ENCODE measurements at regions not wholly inside any gene's neighbourhood (a gene's known extent, or its start where the extent isn't known, plus 50 kb on each side); places are given as distances from the start of the nearest gene placed in this dataset.

GRCh38 chr20:6184086-6184485, 61.3 kb upstream of the FERMT1 start:
- no peak for TF ChIP-seq CTCF (IDR thresholded peaks at IDR 0.05; ENCODE audit: insufficient read depth, low read depth, low read length)
- TF ChIP-seq EZH2 (IDR thresholded peaks at IDR 0.05; ENCODE audit: insufficient read depth, low read length) = no peak

All from astrocyte (in vitro differentiated cells and primary cell).